HK-2 (cell line): ENCODE measurements at regions not wholly inside any gene's neighbourhood (a gene's known extent, or its start where the extent isn't known, plus 50 kb on each side); places are given as distances from the start of the nearest gene placed in this dataset.

ENCODE experiments used
- DNase-seq: peaks from one replicate; pipeline ENCODE4 v3.0.0-alpha.2; 2018; ENCODE audit not compliant: unreplicated experiment

DNA sequence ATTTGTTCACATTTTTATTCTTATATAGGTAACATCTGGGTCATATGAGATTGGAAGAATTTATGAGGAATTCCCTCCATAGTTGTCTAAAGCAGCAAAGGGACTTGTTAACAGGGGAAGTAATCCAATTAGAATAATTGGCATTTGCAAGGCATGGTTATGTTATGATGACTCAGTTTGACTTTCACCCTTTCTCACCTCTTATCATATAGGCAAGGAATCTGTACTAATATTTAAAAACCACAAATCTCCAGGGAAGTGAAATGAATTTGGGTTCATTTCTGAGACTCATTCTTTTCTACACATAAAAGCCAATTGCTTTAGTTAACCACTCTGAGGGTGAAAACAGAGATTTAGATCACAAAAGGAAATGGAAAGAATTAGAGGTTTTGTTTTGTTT is 281.5 kb upstream of the DKK2 start:
- no peak for DNase-seq

DNA sequence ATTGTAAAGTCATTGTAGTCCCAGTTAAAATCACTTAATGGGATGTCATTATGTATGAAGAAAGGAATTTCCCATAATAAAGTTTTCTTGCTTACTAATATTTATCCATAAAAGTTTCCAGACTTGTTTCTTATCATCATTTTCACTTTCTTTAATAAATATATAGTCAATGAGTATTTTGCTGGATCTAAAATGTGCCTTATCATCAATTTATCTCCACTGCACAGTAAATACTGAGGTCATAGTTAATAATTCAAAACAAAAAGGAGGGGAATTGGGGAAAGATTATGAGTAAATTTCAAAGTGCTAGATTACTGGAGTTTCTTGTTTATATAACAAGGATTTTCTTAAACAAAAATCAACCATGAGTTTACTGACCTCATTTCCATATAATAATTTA is 279.5 kb upstream of the DKK2 start:
- DNase-seq: no peak

DNA sequence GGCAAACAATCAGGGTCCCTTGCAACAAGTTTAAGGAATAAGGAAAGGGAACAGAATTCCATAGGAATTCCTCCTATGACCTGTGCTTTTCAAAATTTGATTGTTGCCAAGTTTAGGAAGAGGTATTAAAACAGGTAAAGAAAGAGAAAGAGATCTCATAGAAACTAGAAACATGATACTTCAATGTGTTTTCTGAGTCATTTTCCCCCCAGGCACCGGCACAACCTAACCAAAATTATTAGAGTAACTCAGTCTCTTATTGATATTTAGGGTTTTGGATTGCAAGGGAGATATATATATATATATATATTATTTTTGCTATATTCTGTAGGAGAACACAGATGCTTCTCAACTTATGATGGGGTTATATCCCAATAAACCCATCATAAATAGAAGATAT is 278.0 kb upstream of the DKK2 start:
- DNase-seq: no peak

DNA sequence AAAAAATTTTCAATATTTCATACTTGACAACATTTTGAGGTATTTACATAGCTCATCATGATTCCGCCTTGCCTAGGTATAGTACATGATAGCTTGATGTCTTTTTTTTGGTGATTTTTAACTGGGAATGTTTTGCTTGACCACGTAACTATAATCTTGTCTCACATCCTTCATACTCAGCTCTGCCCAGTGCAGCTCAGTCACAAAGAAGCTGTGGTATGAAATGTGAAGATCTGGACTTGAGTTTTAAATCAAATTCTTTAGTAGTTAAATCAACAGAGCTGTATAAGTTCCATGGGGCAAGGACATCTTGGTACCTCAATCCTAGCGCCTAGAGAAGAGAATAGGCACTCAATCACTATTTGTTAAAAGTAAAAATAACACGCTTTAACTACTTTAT is 276.3 kb upstream of the DKK2 start:
- no peak for DNase-seq

DNA sequence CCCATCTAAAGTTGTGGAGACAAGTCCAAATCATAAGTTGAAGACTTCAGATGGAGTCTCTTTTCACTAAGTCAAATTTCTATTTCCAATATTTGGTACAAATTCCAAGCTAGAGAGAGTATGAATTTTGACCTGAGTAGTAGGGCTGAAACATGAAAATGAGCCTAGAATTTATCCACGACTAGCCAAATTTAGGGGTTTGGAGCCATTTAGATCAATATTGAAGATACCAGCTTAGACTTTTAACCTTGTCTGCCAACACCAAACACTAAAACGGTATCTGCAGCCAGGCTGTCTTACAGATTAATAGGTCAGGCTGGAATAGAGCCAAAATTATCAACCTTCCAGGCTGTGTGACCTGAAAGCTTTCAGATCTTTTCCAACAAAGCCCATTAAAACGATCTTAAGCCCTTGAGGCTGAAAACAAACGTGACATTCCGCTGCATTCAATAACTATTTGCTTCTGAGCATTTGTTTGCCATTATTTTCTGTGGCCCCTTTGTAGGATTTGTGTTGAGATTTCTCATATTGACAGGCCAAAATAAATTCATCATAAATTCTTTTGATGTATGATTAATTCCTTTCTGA is 268.7 kb upstream of the DKK2 start:
- DNase-seq: no peak

DNA sequence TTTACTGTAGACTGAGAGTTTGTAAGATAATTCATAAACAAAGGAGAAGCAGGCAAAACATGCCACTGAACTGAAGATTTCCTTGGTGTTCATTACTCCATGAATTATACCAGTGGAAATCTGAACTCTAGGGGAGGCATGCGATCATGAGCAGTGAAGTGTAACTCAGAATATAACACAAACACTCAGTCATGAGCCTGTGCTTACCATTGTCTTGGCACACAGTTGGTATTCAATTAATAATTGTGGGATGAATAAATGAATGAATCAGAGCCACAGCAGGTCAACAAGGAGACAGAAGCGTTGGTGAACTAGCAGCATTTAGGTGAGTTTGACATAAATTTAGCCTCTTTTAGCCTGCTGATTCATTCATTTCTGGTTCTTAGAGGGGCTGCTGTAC is 263.5 kb upstream of the DKK2 start:
- no peak for DNase-seq

DNA sequence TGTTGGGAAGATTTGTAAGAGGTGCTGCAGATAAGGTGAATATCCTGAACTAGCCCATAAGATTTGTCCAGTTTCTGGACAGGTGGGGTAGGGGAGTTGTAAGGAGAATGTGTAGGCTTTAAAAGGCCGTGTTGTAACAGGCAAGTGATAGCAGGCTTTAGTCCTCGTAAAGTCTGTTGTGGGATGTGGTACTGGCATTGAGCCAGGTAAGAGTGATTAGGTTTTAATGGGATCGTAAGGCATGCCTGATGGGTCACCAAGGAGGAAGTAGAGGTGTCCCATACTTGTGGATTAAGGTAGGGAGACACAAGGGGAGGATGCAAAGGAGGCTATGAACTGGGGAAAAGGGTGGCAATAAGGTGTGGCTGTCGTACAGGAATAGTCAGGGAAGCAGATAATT is 256.9 kb upstream of the DKK2 start:
- DNase-seq: no peak

DNA sequence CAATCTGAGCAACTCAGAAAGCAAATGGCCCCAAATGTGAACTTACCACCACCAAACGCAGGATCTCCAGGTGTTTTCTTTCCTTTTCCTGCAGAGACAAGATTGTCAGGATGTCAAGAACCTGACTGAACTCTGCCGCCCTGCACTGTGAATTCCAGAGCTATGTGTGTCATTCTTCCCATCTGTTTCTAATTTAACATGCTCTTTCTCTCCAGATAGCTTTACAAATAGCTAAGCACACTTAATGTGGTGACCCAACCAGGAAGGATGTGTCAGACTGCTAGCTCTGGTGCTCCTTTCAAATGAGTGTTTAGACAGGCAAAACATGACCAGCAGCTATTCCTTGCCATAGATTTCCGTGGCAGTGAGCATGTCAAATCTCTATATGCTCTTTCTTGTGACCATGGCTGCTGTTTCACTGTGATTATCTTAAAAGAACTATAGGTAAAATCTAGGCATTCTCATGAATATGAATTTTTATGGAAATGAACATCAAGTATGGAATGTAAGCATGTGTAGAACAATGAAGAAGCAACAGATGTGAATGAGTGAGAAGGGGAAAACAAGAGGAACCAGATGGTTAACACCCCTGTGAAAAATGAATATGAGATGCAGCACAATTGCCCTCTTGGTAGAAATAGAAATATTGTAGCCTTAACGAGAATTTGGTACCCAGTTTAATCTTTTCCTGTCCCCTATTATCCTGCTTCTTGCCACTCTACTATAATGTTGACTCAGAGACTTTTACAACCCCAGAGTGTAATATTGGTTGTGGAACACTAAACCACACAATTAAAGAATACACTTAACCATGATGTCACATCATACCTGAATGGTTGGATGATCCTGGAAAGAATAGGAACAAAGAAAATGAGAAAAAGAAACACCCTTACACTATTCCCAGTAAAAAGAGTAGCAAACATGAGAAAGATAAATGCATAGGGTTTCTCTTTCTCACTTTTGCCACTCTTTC is 247.8 kb upstream of the DKK2 start:
- peak; percentile 34 for DNase-seq

DNA sequence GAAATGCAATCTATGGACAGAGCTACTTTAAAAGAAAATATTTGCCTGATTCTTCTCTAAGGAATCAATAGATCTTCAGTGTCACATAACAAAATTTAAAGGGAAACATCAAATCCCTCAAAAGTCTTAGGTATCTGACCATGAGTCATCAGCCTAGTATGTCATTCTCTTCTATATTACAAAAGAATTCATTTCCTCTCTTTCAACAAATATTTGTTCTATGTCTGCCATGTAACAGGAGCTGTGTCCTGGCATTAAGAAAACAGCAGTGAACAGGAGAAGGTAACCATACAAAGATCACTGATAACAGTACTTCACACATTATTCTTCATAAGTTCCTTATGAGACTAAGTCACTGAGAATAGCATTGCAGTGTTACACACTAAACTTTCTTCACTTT is 243.6 kb upstream of the DKK2 start:
- no peak for DNase-seq

DNA sequence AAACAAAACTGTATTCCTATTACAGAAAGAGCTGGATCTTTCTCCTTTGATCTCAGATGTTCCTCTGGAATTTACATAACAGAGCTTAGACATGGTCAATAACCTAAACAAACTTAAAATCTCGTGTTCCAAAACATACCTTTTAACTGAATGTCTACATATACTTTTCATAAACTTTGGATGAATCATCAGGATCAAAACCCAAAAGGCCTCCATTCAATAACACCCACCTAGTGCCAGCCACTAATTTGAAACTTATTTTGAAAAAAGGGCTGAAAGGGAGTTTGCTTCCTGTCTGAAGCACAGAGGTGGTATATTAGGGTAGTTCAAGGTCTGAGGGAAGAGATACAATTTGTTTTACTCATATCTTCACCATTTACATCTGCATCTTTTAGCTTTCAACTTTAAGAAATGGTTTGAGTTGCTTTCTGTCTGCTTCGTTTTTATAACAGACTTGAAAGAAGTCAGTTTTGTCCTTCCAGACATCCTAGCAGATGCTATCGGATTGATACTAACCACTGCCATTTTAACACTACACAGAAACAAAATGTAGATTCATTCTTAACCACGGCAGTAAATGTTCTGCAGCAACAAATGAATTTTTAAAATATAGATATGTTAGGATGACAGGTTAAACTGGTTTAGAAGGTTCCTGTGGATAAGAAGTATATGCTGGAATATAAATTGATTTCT is 242.8 kb upstream of the DKK2 start:
- no peak for DNase-seq

DNA sequence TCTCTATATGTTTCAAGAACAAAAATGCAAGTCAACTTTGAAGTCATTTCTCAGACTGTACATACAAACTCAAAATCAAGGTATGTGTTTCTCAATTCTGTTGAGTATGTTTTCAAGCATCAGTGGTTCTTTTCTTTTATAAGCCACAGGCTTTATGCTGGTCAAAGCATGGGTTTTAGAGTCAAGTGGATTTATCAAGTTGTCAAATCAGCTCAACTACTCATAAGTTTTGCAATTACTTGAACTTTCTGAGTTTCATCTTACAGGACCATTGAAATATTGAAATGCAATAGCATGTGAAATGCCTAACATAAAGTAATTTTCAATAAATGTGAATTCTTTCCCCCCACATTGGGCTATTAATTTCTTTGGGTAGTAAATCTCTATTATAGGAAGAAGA is 239.9 kb upstream of the DKK2 start:
- DNase-seq: no peak

DNA sequence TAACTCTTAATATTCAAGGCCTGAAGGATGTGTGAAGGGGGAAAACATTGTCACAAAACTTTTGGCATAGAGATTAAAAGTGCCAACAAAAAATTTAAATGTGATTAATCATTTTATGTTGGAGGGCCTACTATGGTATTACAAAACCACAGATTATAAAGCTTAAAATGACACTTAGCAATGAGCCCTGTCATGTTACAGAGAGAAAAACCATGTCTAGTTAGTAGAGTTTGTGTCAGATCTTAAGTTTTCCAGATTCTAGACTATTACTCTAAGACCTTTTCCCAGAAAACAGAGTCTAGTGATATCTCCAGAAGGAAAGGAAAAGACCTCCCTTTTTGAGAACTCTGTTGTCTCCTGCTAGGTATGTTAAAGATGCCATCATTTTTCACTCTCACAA is 239.1 kb upstream of the DKK2 start:
- DNase-seq: no peak

DNA sequence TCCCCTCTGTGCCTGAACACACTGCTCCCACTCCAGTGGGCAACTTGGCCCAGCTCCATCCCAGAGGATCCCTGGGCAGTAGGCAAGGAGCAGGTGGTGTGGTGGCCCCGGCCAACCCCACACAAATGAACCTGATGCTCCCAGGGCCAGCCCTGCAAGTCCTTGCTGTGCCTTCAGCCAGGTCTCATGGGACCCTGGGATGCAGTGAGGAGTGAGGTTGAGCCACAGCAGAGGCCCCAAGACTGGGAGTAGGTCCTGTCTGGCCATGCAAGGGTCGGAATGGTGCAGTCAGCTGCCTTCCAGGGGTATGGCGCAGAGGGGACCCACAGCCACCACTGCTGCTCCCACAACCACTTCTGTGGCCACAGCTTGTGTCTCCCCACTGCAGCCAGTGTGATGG is 234.5 kb upstream of the DKK2 start:
- no peak for DNase-seq

DNA sequence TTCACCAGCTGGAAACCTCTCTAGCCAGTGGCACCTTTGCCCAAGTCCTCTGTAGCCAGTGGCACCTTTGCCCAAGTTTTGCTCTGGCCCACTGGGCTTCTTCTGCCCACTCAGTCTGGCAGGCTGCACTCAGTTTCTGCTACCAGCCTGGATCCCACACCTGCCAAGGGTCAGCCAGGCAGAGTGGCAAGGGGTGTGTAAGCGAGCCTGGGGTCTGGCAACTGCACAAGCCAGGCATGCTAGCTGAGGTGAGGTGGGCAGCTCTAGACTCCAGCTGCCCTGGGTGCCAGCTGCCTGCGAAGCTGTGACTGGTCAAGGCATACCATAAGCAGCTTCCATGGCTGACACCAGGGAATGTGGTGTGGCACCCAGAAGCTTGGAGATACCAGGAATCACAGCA is 233.1 kb upstream of the DKK2 start:
- no peak for DNase-seq

DNA sequence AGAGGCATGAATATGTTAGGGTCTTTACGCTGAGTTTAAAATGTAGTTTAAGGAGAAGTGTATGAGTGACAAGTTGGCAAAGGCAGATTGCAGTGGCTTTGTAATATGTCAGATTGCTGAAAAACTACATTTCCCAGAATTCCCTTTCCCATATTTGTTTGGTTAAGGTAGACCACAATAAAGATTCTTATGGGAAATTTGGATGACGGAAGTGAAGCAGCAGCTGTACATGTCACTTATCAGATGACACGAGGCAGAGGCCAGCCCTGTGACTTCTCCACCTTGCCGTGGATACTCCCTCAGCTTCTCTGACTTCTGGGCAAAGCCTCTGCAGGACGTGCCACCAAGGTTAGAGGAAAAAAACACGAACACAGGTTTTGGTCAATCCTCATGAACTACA is 229.7 kb upstream of the DKK2 start:
- DNase-seq: no peak

DNA sequence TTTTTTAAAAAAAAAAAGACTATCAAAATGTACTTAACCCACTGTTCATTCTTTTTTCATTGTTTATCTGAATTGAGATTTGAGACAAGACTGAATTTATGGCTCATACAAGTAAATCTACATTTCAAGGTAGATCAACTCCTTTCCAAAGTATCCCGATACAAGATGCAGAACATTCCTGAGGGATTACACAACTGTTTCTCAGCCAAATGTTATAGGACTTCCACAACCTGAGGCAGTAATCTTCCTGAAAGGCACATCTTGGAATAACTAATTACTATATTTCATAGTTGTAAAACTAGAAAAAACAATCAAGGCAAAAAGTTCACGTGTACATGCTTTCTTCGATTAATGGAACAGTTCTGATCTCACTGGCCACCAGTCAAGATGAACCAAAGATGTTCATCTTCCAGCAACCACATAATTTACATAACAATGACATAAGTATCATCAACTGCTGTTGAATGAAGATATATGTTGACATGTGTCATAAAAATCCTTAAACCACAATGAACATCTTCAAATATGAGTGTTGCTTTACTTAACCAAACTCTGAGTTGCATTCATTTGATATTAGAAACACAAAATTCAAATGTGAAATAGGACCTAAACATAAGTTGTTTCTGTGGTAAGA is 225.2 kb upstream of the DKK2 start:
- DNase-seq: no peak

DNA sequence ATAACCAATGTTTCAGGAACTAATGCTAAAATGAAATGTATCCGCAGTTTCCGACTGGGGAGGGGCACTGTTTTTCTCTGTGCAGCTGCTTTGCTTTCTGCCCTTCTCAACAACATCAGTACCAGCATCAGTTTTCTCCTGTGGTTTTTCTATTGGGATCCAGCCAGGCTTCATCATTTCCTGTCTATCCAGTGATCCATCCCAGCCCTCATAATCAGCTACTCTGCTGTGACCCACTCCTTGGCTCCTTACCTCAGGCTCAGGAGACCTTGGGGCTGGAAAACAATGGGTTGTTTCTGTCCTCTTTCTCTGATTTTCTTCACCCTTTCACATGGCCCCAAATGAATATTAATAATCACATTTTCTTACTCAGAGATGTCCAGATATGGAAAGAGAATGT is 222.2 kb upstream of the DKK2 start:
- no peak for DNase-seq

DNA sequence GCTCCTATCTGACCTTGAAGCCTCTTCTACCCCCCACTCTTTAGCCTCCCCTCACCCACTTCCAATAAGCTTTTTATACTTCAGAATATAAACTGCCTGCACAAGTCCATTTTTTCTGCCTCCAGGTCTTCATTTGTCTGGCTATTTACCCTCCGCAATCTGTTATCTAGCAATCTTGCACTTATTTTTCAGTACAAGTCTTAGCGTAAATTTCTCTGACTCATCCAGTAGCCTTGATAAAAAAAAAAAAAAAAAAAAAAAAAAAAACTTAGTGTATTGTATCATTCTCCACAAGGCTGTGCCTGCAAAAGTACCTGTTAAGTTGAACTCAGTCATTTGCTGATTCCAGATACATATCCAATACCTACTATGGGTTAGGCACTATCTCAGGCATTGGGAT is 219.5 kb upstream of the DKK2 start:
- no peak for DNase-seq

DNA sequence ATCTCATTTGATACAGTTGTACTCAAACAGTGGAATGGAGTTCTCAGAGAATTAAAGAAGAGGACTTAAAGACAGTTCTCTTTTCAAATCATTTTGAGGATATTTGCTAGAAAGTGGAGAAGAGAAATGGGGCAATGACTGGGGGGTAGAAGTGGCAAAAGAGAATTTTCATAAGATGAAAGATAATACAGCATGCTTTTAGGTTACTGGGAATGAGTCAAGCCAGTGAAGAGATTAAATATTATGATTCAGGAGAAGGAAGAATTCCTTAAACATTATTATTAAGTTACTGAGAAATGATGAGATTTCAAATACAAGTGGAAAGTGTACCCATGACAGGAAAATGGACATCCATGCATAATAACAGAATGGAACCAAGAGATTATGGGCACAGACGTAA is 219.0 kb upstream of the DKK2 start:
- no peak for DNase-seq

DNA sequence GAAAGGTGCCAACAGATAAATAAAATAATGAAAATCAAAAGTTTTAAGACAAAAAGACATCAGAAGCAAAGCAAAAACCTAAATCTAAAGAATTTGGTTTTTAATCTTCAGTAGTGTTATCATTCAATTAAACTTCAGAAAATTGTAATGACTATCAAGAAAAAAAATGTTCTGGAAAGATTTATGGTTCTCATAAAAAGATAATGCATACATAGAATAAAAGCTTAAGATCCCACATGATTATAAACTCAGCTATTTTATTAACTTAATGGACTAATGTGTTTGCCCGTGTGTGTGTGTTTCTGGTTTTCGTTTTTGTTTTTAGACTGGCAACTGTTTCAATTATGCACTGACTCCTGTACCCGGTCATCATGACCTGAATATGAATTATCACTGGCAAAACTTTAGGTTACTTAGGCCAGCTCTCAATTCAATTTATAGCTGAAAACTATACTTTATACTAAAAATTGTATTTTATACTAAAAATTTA is 217.5 kb upstream of the DKK2 start:
- no peak for DNase-seq

DNA sequence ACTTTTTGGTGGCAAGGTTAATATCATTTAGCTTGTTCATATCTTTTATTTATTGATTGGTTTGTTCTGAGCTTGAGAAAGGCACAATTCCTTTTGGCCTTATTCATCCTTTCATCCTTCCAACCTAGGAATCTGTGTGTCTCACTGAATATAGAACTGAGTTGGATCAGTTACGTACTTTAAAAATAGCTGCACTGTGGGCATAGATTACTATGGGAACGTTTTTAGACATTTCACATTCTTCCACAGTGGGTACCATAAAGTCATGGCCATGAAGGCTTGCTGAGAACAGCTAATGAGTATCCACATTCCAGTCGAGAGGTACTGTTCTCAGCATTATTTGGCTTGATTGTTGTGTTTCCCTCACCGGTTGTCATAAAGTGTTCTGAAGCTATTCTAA is 217.0 kb upstream of the DKK2 start:
- no peak for DNase-seq

DNA sequence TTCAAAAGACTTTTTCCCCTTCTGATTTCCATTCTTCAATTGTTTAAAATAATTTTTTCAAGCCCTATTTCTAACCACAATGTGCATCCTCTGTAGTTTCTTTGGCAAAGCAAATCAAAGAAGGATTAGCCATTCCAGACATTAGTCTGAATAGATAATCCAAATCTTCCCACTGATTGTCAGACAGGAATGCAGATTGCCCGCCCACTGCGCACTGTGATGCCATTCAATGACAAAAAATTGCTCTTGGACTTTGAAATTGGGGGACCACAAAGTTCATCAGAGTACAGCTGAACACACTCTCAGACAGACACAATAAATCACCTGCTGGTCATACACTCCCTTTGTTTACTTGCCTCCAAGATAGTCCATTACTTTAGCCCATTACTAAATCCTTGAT is 216.5 kb upstream of the DKK2 start:
- no peak for DNase-seq
